ENCODE measurements at regions not wholly inside any gene's neighbourhood (a gene's known extent, or its start where the extent isn't known, plus 50 kb on each side); places are given as distances from the start of the nearest gene placed in this dataset.

DNA sequence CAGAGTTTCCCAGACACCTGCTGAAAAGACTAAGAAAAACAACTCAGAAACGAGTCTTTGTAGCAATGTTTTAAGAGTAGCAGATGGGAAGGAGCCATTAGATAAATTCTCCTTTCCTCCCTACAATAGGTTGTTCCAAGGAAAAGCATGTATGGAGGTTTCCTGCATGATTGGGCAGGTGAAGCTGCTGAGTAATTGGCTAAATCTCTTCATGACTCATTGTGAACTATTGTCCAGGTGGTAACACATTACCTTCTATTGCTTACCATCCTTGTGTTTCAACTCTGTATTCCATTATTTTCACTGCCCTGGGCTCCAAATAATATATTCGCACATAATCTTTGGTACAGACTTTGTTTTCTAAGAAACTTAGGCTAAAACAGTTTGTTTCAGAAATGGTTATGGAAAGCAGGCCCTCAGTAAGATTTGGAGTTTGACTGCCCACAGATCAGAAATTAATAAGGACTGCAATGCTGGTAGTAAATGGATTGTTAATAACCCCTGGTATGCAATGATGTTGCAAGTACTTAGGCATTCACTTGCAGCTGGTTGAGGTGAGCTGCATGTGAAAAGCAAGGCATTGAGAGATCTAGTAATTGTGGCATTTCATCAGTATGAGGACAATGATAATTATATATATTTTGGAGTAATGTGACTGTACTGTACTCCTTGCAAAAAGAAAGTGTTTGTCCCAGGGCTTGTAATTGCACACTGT lies 281.4 kb upstream of the VLDLR start:
- Histone ChIP-seq H3K36me3 (ENCODE audit: insufficient read depth, low read length) (no peaks in the 10 kb centered on the region), H3K4me3 (ENCODE audit: low read length) (no peak overlapping the region), H3K27ac (ENCODE audit: low read depth, low read length) (no peak overlapping the region), H3K9ac (ENCODE audit: low read depth, low read length) (no peak overlapping the region), H3K4me1 (ENCODE audit: insufficient read depth, low read length) (no peaks in the 10 kb centered on the region), H3K27me3 (ENCODE audit: insufficient read depth, low read length) (no peaks in the 10 kb centered on the region), H3K9me3 (ENCODE audit: insufficient read depth, low read depth, low read length) (no peaks in the 10 kb centered on the region)
- WGBS: 100% methylated on average over 1 of the region's 2 CpGs

DNA sequence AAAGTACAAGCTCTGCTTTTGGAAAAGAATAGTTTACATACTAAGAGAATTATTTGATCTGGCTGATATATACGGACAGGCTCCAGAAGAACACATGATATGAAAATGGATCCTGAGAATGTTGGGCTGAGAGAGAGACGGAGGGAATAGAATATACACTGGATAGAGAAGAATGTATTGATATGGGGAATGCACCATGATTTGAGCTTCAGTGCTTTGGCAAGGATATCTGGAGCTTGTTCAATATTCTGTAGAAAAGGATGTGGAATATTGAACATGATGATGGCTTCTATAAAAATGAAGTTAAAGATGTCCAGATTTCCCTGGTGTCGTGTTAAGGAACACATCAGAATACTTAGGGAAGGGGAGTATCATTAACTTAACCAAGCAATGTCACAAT lies 280.5 kb upstream of the VLDLR start:
- H3K4me1 ChIP-seq (ENCODE audit: insufficient read depth, low read length): no peaks in the 10 kb centered on the region
- 93% methylated on average over 3 of the region's 3 CpGs for WGBS
- H3K9me3 ChIP-seq (ENCODE audit: insufficient read depth, low read depth, low read length): peaks cover under 1% of the 10 kb centered on the region; the same call in 1 of the 2 replicates
- H3K27me3 ChIP-seq (ENCODE audit: insufficient read depth, low read length): no peaks in the 10 kb centered on the region
- no peak overlapping the region for H3K27ac ChIP-seq (ENCODE audit: low read depth, low read length)
- H3K36me3 ChIP-seq (ENCODE audit: insufficient read depth, low read length): no peaks in the 10 kb centered on the region
- H3K9ac ChIP-seq (ENCODE audit: low read depth, low read length): no peak overlapping the region
- H3K4me3 ChIP-seq (ENCODE audit: low read length): no peak overlapping the region

DNA sequence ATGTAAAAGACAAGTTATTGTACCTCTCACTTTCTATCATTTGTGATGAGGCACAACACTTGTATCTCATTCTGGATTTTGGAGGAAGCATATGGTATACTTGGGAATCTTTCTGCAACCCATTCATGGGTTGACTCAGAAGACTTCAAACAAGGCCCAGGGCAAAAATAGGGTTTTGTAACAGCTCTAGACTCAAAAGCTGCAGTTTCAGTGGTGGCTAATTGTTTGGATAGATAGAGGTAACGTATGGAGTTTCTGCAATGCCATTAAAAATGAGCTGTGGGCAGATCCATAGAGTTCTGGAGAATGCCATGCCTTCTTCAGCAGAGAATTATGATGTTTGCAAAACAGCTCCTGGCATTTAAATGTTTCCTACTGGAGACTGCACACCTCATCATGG lies 279.6 kb upstream of the VLDLR start:
- no peak overlapping the region for H3K27ac ChIP-seq (ENCODE audit: low read depth, low read length)
- no peaks in the 10 kb centered on the region for H3K36me3 ChIP-seq (ENCODE audit: insufficient read depth, low read length)
- H3K4me1 ChIP-seq (ENCODE audit: insufficient read depth, low read length): no peaks in the 10 kb centered on the region
- H3K9me3 ChIP-seq (ENCODE audit: insufficient read depth, low read depth, low read length): peaks cover 7% of the 10 kb centered on the region; the same call in 1 of the 2 replicates
- H3K27me3 ChIP-seq (ENCODE audit: insufficient read depth, low read length): no peaks in the 10 kb centered on the region
- WGBS: 98% methylated on average over 1 of the region's 1 CpG
- H3K4me3 ChIP-seq (ENCODE audit: low read length): no peak overlapping the region
- H3K9ac ChIP-seq (ENCODE audit: low read depth, low read length): no peak overlapping the region

DNA sequence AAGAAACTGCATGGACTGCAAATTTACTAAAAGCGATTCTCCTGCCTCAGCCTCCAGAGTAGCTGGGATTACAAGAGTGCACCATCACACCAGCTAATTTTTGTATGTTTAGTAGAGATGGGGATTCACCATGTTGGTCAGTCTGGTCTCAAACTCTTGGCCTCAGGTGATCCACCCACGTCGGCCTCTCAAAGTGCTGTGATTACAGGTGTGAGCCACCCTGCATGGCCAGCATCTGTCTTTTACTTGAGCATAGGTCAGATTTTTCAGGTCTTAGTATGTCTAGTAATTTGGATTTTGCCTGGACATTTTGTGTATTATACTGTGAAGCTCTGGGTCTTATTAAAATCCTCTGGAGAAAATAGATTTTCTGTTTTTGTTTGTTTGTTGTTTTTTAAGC lies 277.8 kb upstream of the VLDLR start:
- WGBS: 96% methylated on average over 3 of the region's 3 CpGs
- no peak overlapping the region for H3K4me3 ChIP-seq (ENCODE audit: low read length)
- H3K36me3 ChIP-seq (ENCODE audit: insufficient read depth, low read length): no peaks in the 10 kb centered on the region

DNA sequence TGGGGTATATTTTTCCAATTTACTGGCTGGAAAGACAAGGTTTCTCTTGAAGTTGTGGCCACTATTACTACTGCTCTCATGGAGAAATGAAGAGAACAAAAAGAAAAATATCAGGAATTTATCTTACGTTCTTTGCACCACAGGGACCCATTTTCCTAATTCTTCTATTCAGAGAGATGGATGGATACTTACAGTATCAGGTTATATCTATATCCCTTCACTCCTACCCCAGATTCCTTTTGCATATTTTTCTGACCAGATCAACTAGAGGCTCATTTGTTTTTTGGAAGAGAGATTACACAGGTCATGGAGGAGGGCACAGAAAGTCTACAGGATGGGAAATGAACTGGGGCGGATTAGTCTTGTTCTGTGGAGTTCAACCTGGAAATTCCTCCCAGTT lies 277.2 kb upstream of the VLDLR start:
- Histone ChIP-seq H3K4me3 (ENCODE audit: low read length) (no peak overlapping the region), H3K9ac (ENCODE audit: low read depth, low read length) (no peak overlapping the region), H3K36me3 (ENCODE audit: insufficient read depth, low read length) (no peaks in the 10 kb centered on the region), H3K27ac (ENCODE audit: low read depth, low read length) (no peak overlapping the region), H3K9me3 (ENCODE audit: insufficient read depth, low read depth, low read length) (peaks cover 14% of the 10 kb centered on the region; the same call in 1 of the 2 replicates), H3K4me1 (ENCODE audit: insufficient read depth, low read length) (no peaks in the 10 kb centered on the region), H3K27me3 (ENCODE audit: insufficient read depth, low read length) (no peaks in the 10 kb centered on the region)
- 90% methylated on average over 1 of the region's 2 CpGs for WGBS

More for the DNA sequence above, 277.8 kb upstream of the VLDLR start:
- Histone ChIP-seq H3K9me3 (ENCODE audit: insufficient read depth, low read depth, low read length) (peaks cover 12% of the 10 kb centered on the region; the same call in 1 of the 2 replicates), H3K27me3 (ENCODE audit: insufficient read depth, low read length) (no peaks in the 10 kb centered on the region), H3K4me1 (ENCODE audit: insufficient read depth, low read length) (no peaks in the 10 kb centered on the region), H3K9ac (ENCODE audit: low read depth, low read length) (no peak overlapping the region), H3K27ac (ENCODE audit: low read depth, low read length) (no peak overlapping the region)

DNA sequence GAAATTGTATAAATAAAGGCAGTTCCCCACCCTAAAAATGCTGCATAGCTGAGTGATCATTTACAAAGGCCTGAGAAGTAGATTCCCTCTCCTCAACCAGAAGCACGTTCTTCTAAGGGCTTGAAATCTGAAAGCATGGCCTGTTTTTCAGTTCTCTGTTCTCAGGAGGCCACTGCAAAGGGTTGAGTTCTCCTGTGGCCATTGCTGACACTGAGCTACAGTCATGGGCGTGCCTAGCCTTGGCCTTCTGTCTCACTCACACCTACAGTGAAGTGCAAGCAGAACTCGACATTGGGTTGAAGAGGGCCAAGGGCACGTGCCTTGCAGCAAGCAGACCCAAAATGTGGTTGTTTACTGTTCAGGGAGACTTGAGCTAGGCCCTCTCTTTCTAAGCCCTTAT lies 276.6 kb upstream of the VLDLR start:
- 90% methylated on average over 4 of the region's 4 CpGs for WGBS

DNA sequence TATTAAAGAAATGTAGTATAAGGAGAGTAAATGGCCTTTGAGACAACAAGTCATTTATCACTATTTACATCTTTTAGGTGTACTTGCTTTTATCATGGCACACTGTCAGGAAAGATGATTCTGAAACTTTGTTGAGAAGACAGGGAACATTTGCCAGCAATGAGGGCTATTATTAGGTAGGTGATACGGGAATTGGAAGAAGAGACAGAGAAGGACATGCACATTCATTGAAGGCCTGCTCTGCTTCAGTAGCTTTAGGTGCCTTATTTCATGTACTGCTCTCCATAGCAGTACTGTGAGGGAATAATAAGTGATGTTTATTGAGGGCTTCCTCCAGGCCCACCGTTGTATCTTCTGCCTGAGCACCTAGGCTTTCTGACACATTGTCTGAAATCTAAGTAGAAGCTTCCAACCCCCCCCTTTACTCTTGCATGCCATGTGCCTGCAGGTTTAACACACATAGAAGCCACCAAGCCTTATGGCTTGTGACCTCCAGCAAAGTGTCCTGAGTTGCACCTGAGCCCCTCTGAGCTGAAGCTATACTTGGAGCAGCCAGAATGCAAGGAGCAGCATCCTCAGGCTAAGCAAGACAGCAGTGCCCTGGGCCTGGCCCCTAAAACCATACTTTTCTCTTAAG lies 275.2 kb upstream of the VLDLR start:
- Histone ChIP-seq H3K27me3 (ENCODE audit: insufficient read depth, low read length) (no peaks in the 10 kb centered on the region), H3K4me3 (ENCODE audit: low read length) (no peak overlapping the region), H3K36me3 (ENCODE audit: insufficient read depth, low read length) (no peaks in the 10 kb centered on the region), H3K4me1 (ENCODE audit: insufficient read depth, low read length) (no peaks in the 10 kb centered on the region), H3K9ac (ENCODE audit: low read depth, low read length) (no peak overlapping the region), H3K27ac (ENCODE audit: low read depth, low read length) (no peak overlapping the region), H3K9me3 (ENCODE audit: insufficient read depth, low read depth, low read length) (peaks cover 14% of the 10 kb centered on the region; the same call in 1 of the 2 replicates)
- 91% methylated on average over 2 of the region's 2 CpGs for WGBS

More for the DNA sequence above, 276.6 kb upstream of the VLDLR start:
- H3K4me1 ChIP-seq (ENCODE audit: insufficient read depth, low read length): no peaks in the 10 kb centered on the region
- no peaks in the 10 kb centered on the region for H3K27me3 ChIP-seq (ENCODE audit: insufficient read depth, low read length)
- H3K27ac ChIP-seq (ENCODE audit: low read depth, low read length): no peak overlapping the region
- H3K4me3 ChIP-seq (ENCODE audit: low read length): no peak overlapping the region
- H3K9me3 ChIP-seq (ENCODE audit: insufficient read depth, low read depth, low read length): peaks cover 14% of the 10 kb centered on the region; the same call in 1 of the 2 replicates
- H3K9ac ChIP-seq (ENCODE audit: low read depth, low read length): no peak overlapping the region
- no peaks in the 10 kb centered on the region for H3K36me3 ChIP-seq (ENCODE audit: insufficient read depth, low read length)

DNA sequence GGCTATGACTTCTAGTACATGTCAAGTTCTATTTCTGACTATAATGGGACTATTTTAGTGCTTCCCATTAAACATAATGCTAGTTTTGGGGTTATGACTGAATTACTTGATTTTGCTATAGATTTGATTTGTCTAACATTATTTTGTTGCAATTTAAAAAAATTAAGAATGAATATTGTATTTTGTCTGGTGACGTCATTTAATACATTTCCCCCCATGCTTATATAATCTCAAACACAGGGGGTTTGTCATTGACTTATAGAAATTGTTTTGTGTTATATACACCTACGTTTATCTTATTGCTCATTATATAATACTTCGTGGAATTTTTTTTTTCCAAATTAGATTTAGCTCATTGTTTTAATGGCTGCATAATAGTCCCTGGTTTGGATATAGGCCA lies 270.3 kb upstream of the VLDLR start:
- peaks cover 9% of the 10 kb centered on the region; the same call in 1 of the 2 replicates for H3K4me1 ChIP-seq (ENCODE audit: insufficient read depth, low read length)
- no peaks in the 10 kb centered on the region for H3K36me3 ChIP-seq (ENCODE audit: insufficient read depth, low read length)
- H3K9me3 ChIP-seq (ENCODE audit: insufficient read depth, low read depth, low read length): peaks cover 11% of the 10 kb centered on the region; the same call in 1 of the 2 replicates
- H3K27me3 ChIP-seq (ENCODE audit: insufficient read depth, low read length): no peaks in the 10 kb centered on the region
- no peak overlapping the region for H3K9ac ChIP-seq (ENCODE audit: low read depth, low read length)
- WGBS: no CpG with 5 or more reads among the region's 3 CpGs
- H3K27ac ChIP-seq (ENCODE audit: low read depth, low read length): no peak overlapping the region
- H3K4me3 ChIP-seq (ENCODE audit: low read length): no peak overlapping the region

DNA sequence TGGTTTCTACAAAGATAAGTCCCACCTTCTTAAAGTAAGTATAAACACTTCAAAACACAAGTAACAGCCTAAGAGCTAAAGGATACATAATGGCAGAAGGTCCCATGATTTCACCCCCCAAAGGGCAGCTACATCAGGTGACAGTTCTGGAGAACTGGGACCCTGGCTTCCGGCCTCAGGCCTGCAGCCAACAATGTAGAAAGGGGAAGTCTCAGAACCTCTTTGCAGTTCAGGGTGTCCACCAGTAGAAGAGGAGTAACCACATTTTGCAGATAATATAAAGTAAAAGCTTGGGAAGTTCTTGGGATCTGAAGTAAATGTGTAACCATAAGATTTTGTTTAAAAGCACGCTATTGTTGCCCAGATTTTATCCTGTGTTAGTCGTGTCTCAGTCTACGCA lies 267.4 kb upstream of the VLDLR start:
- Histone ChIP-seq H3K4me3 (ENCODE audit: low read length) (no peak overlapping the region), H3K9ac (ENCODE audit: low read depth, low read length) (no peak overlapping the region), H3K9me3 (ENCODE audit: insufficient read depth, low read depth, low read length) (no peaks in the 10 kb centered on the region), H3K27ac (ENCODE audit: low read depth, low read length) (no peak overlapping the region), H3K4me1 (ENCODE audit: insufficient read depth, low read length) (peaks cover 11% of the 10 kb centered on the region), H3K36me3 (ENCODE audit: insufficient read depth, low read length) (no peaks in the 10 kb centered on the region), H3K27me3 (ENCODE audit: insufficient read depth, low read length) (no peaks in the 10 kb centered on the region)
- 91% methylated on average over 4 of the region's 4 CpGs for WGBS

DNA sequence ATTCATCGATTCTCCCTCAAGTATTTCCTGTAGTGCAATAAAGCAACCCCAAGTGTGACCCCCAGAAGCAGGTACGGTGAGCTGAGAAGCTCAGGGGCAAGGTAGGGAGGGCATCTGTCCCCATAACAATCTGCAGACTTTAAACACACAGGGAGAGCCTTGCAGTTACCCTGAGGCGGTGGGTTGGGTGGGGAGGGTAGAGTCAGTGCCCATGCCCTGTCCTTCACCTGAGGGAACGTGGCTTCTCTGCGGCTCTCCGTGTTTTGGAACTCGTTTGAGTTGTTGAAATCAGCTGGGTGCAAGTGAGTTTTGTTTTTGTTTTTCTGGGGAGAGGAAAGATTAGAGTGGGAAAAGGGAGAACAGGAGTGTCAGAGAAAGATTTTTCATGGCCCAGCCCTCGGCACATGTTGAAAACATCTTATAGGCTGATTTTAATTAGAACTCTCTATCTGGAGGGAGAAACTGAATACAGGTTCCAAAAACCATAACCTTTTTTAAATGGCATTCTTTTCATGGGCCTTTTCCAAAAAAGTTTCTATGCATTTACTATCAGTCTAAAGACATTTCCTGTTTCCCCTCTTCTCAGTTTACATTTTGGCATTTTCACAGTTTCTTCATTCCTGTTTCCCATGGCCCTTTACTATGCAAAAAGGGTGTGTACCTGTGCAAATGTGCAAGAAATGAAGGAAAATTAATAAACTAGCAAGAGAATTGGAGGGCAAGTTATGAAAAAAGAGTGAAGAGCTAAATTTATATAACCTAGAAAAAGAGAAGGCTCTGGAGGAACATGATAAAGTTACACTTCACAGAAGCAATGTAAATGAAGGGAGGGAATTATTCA lies 266.5 kb upstream of the VLDLR start:
- Histone ChIP-seq H3K4me3 (ENCODE audit: low read length) (no peak overlapping the region), H3K9me3 (ENCODE audit: insufficient read depth, low read depth, low read length) (no peaks in the 10 kb centered on the region), H3K27me3 (ENCODE audit: insufficient read depth, low read length) (no peaks in the 10 kb centered on the region), H3K27ac (ENCODE audit: low read depth, low read length) (no peak overlapping the region), H3K36me3 (ENCODE audit: insufficient read depth, low read length) (no peaks in the 10 kb centered on the region), H3K9ac (ENCODE audit: low read depth, low read length) (no peak overlapping the region), H3K4me1 (ENCODE audit: insufficient read depth, low read length) (peaks cover 20% of the 10 kb centered on the region)
- WGBS: 81% methylated on average over 8 of the region's 8 CpGs

DNA sequence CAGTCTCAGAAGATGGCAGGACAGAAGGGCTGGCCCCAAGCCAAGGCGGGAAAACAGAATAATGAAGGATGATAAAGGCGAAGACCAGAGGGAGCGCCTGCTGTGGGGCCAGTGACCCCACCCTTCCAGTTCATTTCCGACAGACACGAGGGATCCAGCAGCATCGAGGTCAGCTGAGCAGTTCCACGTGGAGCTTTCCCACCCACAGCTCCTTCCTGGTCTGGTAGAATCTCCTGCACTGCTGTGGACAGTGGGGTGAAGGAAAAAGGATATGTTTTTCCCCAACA lies 265.9 kb upstream of the VLDLR start:
- no peaks in the 10 kb centered on the region for H3K9me3 ChIP-seq (ENCODE audit: insufficient read depth, low read depth, low read length)
- no peak overlapping the region for H3K27ac ChIP-seq (ENCODE audit: low read depth, low read length)
- H3K4me3 ChIP-seq (ENCODE audit: low read length): no peak overlapping the region
- peaks cover 26% of the 10 kb centered on the region for H3K4me1 ChIP-seq (ENCODE audit: insufficient read depth, low read length)
- H3K27me3 ChIP-seq (ENCODE audit: insufficient read depth, low read length): no peaks in the 10 kb centered on the region
- WGBS: 80% methylated on average over 7 of the region's 7 CpGs
- no peak overlapping the region for H3K9ac ChIP-seq (ENCODE audit: low read depth, low read length)
- H3K36me3 ChIP-seq (ENCODE audit: insufficient read depth, low read length): no peaks in the 10 kb centered on the region

Measured in HUES64 (cell line).